ENCODE measurements at regions not wholly inside any gene's neighbourhood (a gene's known extent, or its start where the extent isn't known, plus 50 kb on each side); places are given as distances from the start of the nearest gene placed in this dataset.

DNA sequence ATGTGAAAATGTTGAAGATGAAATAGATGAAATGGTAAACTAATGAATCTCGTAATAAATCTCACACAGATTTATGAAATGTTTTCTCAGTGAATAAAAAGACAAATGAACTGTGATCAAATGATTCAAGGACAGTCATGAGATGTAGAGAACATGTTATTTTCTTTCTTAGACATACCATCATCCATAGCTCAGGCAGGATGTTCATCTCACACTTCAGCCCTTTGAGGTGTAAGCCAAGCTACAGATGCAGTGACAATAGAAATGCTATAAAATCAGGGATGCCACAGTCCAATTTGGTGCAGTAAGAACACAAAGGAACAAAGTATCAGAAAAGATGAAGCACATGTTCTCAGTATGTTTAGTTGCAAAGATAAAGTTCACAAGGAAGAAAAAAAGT is 242.7 kb upstream of the KRR1 start:
- Histone ChIP-seq H2AFZ (ENCODE audit: low read depth, low read length) (no peak overlapping the region), H3K9me3 (ENCODE audit: low read length) (no peaks in the 10 kb centered on the region), H3K36me3 (ENCODE audit: insufficient read depth, low read length) (no peaks in the 10 kb centered on the region), H3K27ac (ENCODE audit: low read length) (no peak overlapping the region), H3K9ac (ENCODE audit: low read length) (no peak overlapping the region), H3K4me2 (ENCODE audit: low read length) (no peak overlapping the region), H3K27me3 (ENCODE audit: insufficient read depth, low read depth, low read length) (no peaks in the 10 kb centered on the region), H3K79me2 (replicated peaks; ENCODE audit: insufficient read depth, low read length) (no peaks in the 10 kb centered on the region), H4K20me1 (ENCODE audit: insufficient read depth) (no peaks in the 10 kb centered on the region), H3F3A (ENCODE audit: insufficient read depth, low read length, poor library complexity, severe bottlenecking) (no peaks in the 10 kb centered on the region), H3K4me3 (ENCODE audit: low read length) (no peak overlapping the region), H3K9me2 (ENCODE audit: insufficient read depth, low read length) (no peaks in the 10 kb centered on the region)
- no peak for TF ChIP-seq SMC3 (conservative IDR thresholded peaks at IDR 0.05; ENCODE audit: poor library complexity)
- no peak for TF ChIP-seq CTCF (IDR thresholded peaks at IDR 0.05; ENCODE audit: poor library complexity, severe bottlenecking)
- TF ChIP-seq MXI1 (conservative IDR thresholded peaks at IDR 0.05; ENCODE audit: poor library complexity, severe bottlenecking), result no peak
- no peak for TF ChIP-seq POLR2AphosphoS5 (IDR thresholded peaks at IDR 0.05)
- no peak for TF ChIP-seq EP300 (conservative IDR thresholded peaks at IDR 0.05; ENCODE audit: poor library complexity, severe bottlenecking)
- TF ChIP-seq REST (IDR thresholded peaks at IDR 0.05; ENCODE audit: borderline replicate concordance), result no peak
- TF ChIP-seq TAF1 (IDR thresholded peaks at IDR 0.05; ENCODE audit: low read depth), result no peak
- no peak for TF ChIP-seq EZH2 (IDR thresholded peaks at IDR 0.05; ENCODE audit: borderline replicate concordance, insufficient read depth, low read length, poor library complexity, severe bottlenecking)
- TF ChIP-seq RAD21 (conservative IDR thresholded peaks at IDR 0.05), result no peak

GRCh38 chr12:75751769-75752471 is 240.5 kb upstream of the KRR1 start:
- no peaks in the 10 kb centered on the region for H3K79me2 ChIP-seq (replicated peaks; ENCODE audit: insufficient read depth, low read length)
- H3K4me3 ChIP-seq (ENCODE audit: low read length), result no peak overlapping the region
- H3K27me3 ChIP-seq (ENCODE audit: insufficient read depth, low read depth, low read length), result no peaks in the 10 kb centered on the region
- TF ChIP-seq EP300 (conservative IDR thresholded peaks at IDR 0.05; ENCODE audit: poor library complexity, severe bottlenecking) (no peak), REST (IDR thresholded peaks at IDR 0.05; ENCODE audit: borderline replicate concordance) (no peak), POLR2AphosphoS5 (IDR thresholded peaks at IDR 0.05) (no peak), SMC3 (conservative IDR thresholded peaks at IDR 0.05; ENCODE audit: poor library complexity) (no peak), RAD21 (conservative IDR thresholded peaks at IDR 0.05) (no peak), EZH2 (IDR thresholded peaks at IDR 0.05; ENCODE audit: borderline replicate concordance, insufficient read depth, low read length, poor library complexity, severe bottlenecking) (no peak), MXI1 (conservative IDR thresholded peaks at IDR 0.05; ENCODE audit: poor library complexity, severe bottlenecking) (no peak), CTCF (IDR thresholded peaks at IDR 0.05; ENCODE audit: poor library complexity, severe bottlenecking) (no peak), TAF1 (IDR thresholded peaks at IDR 0.05; ENCODE audit: low read depth) (no peak)
- H2AFZ ChIP-seq (ENCODE audit: low read depth, low read length), result no peak overlapping the region
- H3K9me2 ChIP-seq (ENCODE audit: insufficient read depth, low read length), result no peaks in the 10 kb centered on the region
- no peaks in the 10 kb centered on the region for H4K20me1 ChIP-seq (ENCODE audit: insufficient read depth)
- no peaks in the 10 kb centered on the region for H3F3A ChIP-seq (ENCODE audit: insufficient read depth, low read length, poor library complexity, severe bottlenecking)
- no peaks in the 10 kb centered on the region for H3K36me3 ChIP-seq (ENCODE audit: insufficient read depth, low read length)
- no peaks in the 10 kb centered on the region for H3K9me3 ChIP-seq (ENCODE audit: low read length)
- H3K27ac ChIP-seq (ENCODE audit: low read length), result no peak overlapping the region
- H3K4me2 ChIP-seq (ENCODE audit: low read length), result no peak overlapping the region
- no peak overlapping the region for H3K9ac ChIP-seq (ENCODE audit: low read length)

Data from neural cell (in vitro differentiated cells).